ENCODE measurements at regions not wholly inside any gene's neighbourhood (a gene's known extent, or its start where the extent isn't known, plus 50 kb on each side); places are given as distances from the start of the nearest gene placed in this dataset.

GRCh38 chr7:136251826-136252225 is 274.7 kb upstream of the MTPN start:
- H3K9me3 Mint-ChIP-seq: peaks cover 20% of the 10 kb centered on the region
- H3K36me3 Mint-ChIP-seq: peaks cover 4% of the 10 kb centered on the region
- no peaks in the 10 kb centered on the region for H3K27me3 Mint-ChIP-seq

GRCh38 chr7:136247211-136247610 is 270.1 kb upstream of the MTPN start:
- H3K36me3 Mint-ChIP-seq: peaks cover 9% of the 10 kb centered on the region
- ATAC-seq: no peak

More at GRCh38 chr7:136251826-136252225, 274.7 kb upstream of the MTPN start:
- H3K27ac Mint-ChIP-seq: no peak overlapping the region
- H3K4me3 Mint-ChIP-seq: no peak overlapping the region
- DNase-seq (ENCODE audit: low spot score): no peak
- H3K4me1 Mint-ChIP-seq (ENCODE audit: low read depth in 2 of 2): no peaks in the 10 kb centered on the region
- ATAC-seq: no peak

GRCh38 chr7:136245327-136246004 is 268.3 kb upstream of the MTPN start:
- no peak overlapping the region for H3K27ac Mint-ChIP-seq
- peaks cover 9% of the 10 kb centered on the region for H3K36me3 Mint-ChIP-seq
- H3K27me3 Mint-ChIP-seq: no peaks in the 10 kb centered on the region
- H3K4me3 Mint-ChIP-seq: no peak overlapping the region
- ATAC-seq (no peak), DNase-seq (ENCODE audit: low spot score) (no peak)
- H3K9me3 Mint-ChIP-seq: peaks cover 6% of the 10 kb centered on the region
- H3K4me1 Mint-ChIP-seq (ENCODE audit: low read depth in 2 of 2): no peaks in the 10 kb centered on the region

More at GRCh38 chr7:136247211-136247610, 270.1 kb upstream of the MTPN start:
- Mint-ChIP-seq H3K27ac (no peak overlapping the region), H3K4me1 (ENCODE audit: low read depth in 2 of 2) (no peaks in the 10 kb centered on the region), H3K9me3 (peaks cover 6% of the 10 kb centered on the region), H3K27me3 (no peaks in the 10 kb centered on the region), H3K4me3 (no peak overlapping the region)
- no peak for DNase-seq (ENCODE audit: low spot score)

- no peaks in the 10 kb centered on the region for H3K4me1 Mint-ChIP-seq (ENCODE audit: low read depth in 2 of 2)
- ATAC-seq: no peak
- DNase-seq (ENCODE audit: low spot score): no peak
- no peak overlapping the region for H3K27ac Mint-ChIP-seq
- no peaks in the 10 kb centered on the region for H3K27me3 Mint-ChIP-seq
- peaks cover 23% of the 10 kb centered on the region for H3K36me3 Mint-ChIP-seq
- H3K4me3 Mint-ChIP-seq: no peak overlapping the region
- peaks cover 23% of the 10 kb centered on the region for H3K9me3 Mint-ChIP-seq
Measured at GRCh38 chr7:136234040-136234439, 256.9 kb upstream of the MTPN start.

- Mint-ChIP-seq H3K4me3 (no peak overlapping the region), H3K27me3 (no peaks in the 10 kb centered on the region), H3K27ac (no peak overlapping the region), H3K4me1 (ENCODE audit: low read depth in 2 of 2) (no peaks in the 10 kb centered on the region), H3K36me3 (peaks cover 10% of the 10 kb centered on the region), H3K9me3 (peaks cover 21% of the 10 kb centered on the region)
- DNase-seq (ENCODE audit: low spot score) (no peak), ATAC-seq (no peak)
Measured at GRCh38 chr7:136230210-136230609, 253.1 kb upstream of the MTPN start.

GRCh38 chr7:136229790-136230189 is 252.6 kb upstream of the MTPN start:
- DNase-seq (ENCODE audit: low spot score): no peak
- Mint-ChIP-seq H3K9me3 (peaks cover 21% of the 10 kb centered on the region), H3K4me1 (ENCODE audit: low read depth in 2 of 2) (no peaks in the 10 kb centered on the region), H3K27ac (no peak overlapping the region), H3K4me3 (no peak overlapping the region), H3K27me3 (no peaks in the 10 kb centered on the region), H3K36me3 (peaks cover 10% of the 10 kb centered on the region)
- ATAC-seq: no peak

GRCh38 chr7:136228171-136228570 is 251.0 kb upstream of the MTPN start:
- Mint-ChIP-seq H3K9me3 (peaks cover 20% of the 10 kb centered on the region), H3K27me3 (no peaks in the 10 kb centered on the region), H3K27ac (no peak overlapping the region), H3K36me3 (peaks cover 15% of the 10 kb centered on the region), H3K4me1 (ENCODE audit: low read depth in 2 of 2) (no peaks in the 10 kb centered on the region), H3K4me3 (no peak overlapping the region)
- DNase-seq (ENCODE audit: low spot score): no peak
- no peak for ATAC-seq

GRCh38 chr7:136214356-136214755 is 237.2 kb upstream of the MTPN start:
- DNase-seq (ENCODE audit: low spot score): no peak
- H3K27me3 Mint-ChIP-seq: no peaks in the 10 kb centered on the region
- no peak overlapping the region for H3K4me3 Mint-ChIP-seq
- no peak overlapping the region for H3K27ac Mint-ChIP-seq
- ATAC-seq: no peak
- H3K36me3 Mint-ChIP-seq: no peaks in the 10 kb centered on the region
- no peaks in the 10 kb centered on the region for H3K9me3 Mint-ChIP-seq
- H3K4me1 Mint-ChIP-seq (ENCODE audit: low read depth in 2 of 2): no peaks in the 10 kb centered on the region

GRCh38 chr7:136213012-136213411 is 235.9 kb upstream of the MTPN start:
- no peak overlapping the region for H3K4me3 Mint-ChIP-seq
- H3K27ac Mint-ChIP-seq: no peak overlapping the region
- H3K9me3 Mint-ChIP-seq: no peaks in the 10 kb centered on the region
- DNase-seq (ENCODE audit: low spot score) (no peak), ATAC-seq (no peak)
- H3K27me3 Mint-ChIP-seq: no peaks in the 10 kb centered on the region
- H3K4me1 Mint-ChIP-seq (ENCODE audit: low read depth in 2 of 2): no peaks in the 10 kb centered on the region
- no peaks in the 10 kb centered on the region for H3K36me3 Mint-ChIP-seq

GRCh38 chr7:136210664-136211063 is 233.5 kb upstream of the MTPN start:
- DNase-seq (ENCODE audit: low spot score) (no peak), ATAC-seq (no peak)
- no peaks in the 10 kb centered on the region for H3K36me3 Mint-ChIP-seq
- no peak overlapping the region for H3K4me3 Mint-ChIP-seq
- no peaks in the 10 kb centered on the region for H3K27me3 Mint-ChIP-seq
- H3K27ac Mint-ChIP-seq: no peak overlapping the region
- H3K9me3 Mint-ChIP-seq: peaks cover 7% of the 10 kb centered on the region
- H3K4me1 Mint-ChIP-seq (ENCODE audit: low read depth in 2 of 2): no peaks in the 10 kb centered on the region

GRCh38 chr7:136210079-136210478 is 232.9 kb upstream of the MTPN start:
- no peaks in the 10 kb centered on the region for H3K27me3 Mint-ChIP-seq
- H3K4me1 Mint-ChIP-seq (ENCODE audit: low read depth in 2 of 2): no peaks in the 10 kb centered on the region
- H3K36me3 Mint-ChIP-seq: no peaks in the 10 kb centered on the region
- no peak overlapping the region for H3K4me3 Mint-ChIP-seq
- ATAC-seq (no peak), DNase-seq (ENCODE audit: low spot score) (no peak)
- H3K9me3 Mint-ChIP-seq: peaks cover 7% of the 10 kb centered on the region
- no peak overlapping the region for H3K27ac Mint-ChIP-seq

GRCh38 chr7:136205956-136206355 is 228.8 kb upstream of the MTPN start:
- Mint-ChIP-seq H3K27ac (no peak overlapping the region), H3K27me3 (no peaks in the 10 kb centered on the region)

GRCh38 chr7:136198168-136198567 is 221.0 kb upstream of the MTPN start:
- H3K27me3 Mint-ChIP-seq: no peaks in the 10 kb centered on the region
- H3K9me3 Mint-ChIP-seq: peaks cover 16% of the 10 kb centered on the region
- peaks cover 35% of the 10 kb centered on the region for H3K36me3 Mint-ChIP-seq
- H3K27ac Mint-ChIP-seq: no peak overlapping the region
- H3K4me1 Mint-ChIP-seq (ENCODE audit: low read depth in 2 of 2): no peaks in the 10 kb centered on the region
- H3K4me3 Mint-ChIP-seq: no peak overlapping the region
- DNase-seq (ENCODE audit: low spot score): no peak
- no peak for ATAC-seq

More at GRCh38 chr7:136205956-136206355, 228.8 kb upstream of the MTPN start:
- ATAC-seq (no peak), DNase-seq (ENCODE audit: low spot score) (no peak)
- Mint-ChIP-seq H3K4me3 (no peak overlapping the region), H3K4me1 (ENCODE audit: low read depth in 2 of 2) (no peaks in the 10 kb centered on the region), H3K9me3 (peaks cover 7% of the 10 kb centered on the region), H3K36me3 (no peaks in the 10 kb centered on the region)

GRCh38 chr7:136194878-136195277 is 217.7 kb upstream of the MTPN start:
- no peak for ATAC-seq

GRCh38 chr7:136193940-136194339 is 216.8 kb upstream of the MTPN start:
- peaks cover 17% of the 10 kb centered on the region for H3K9me3 Mint-ChIP-seq
- H3K36me3 Mint-ChIP-seq: peaks cover 33% of the 10 kb centered on the region
- no peaks in the 10 kb centered on the region for H3K4me1 Mint-ChIP-seq (ENCODE audit: low read depth in 2 of 2)
- DNase-seq (ENCODE audit: low spot score): no peak
- no peaks in the 10 kb centered on the region for H3K27me3 Mint-ChIP-seq
- no peak overlapping the region for H3K4me3 Mint-ChIP-seq
- no peak overlapping the region for H3K27ac Mint-ChIP-seq
- no peak for ATAC-seq

More at GRCh38 chr7:136194878-136195277, 217.7 kb upstream of the MTPN start:
- no peak overlapping the region for H3K27ac Mint-ChIP-seq
- peaks cover 35% of the 10 kb centered on the region for H3K36me3 Mint-ChIP-seq
- no peaks in the 10 kb centered on the region for H3K4me1 Mint-ChIP-seq (ENCODE audit: low read depth in 2 of 2)
- H3K9me3 Mint-ChIP-seq: peaks cover 18% of the 10 kb centered on the region
- H3K4me3 Mint-ChIP-seq: no peak overlapping the region
- no peaks in the 10 kb centered on the region for H3K27me3 Mint-ChIP-seq
- DNase-seq (ENCODE audit: low spot score): no peak

Data from natural killer cell treated with Interleukin-12 subunit alpha and Interleukin-12 subunit beta and Interleukin-15 and Interleukin-18, amount 100 ng/mL, for 72 hours (primary cell).